ENCODE measurements at regions not wholly inside any gene's neighbourhood (a gene's known extent, or its start where the extent isn't known, plus 50 kb on each side); places are given as distances from the start of the nearest gene placed in this dataset.
"Not testable (repeated sequence)": the region's sequence is repeated elsewhere in the genome, so short reads cannot be mapped to it uniquely, and the experiment has no call there.

- no peak for DNase-seq (ENCODE audit: low read depth)
These were observed 234.5 kb downstream of the TFAP2A start for GRCh38 chr6:10180138-10181074.

DNA sequence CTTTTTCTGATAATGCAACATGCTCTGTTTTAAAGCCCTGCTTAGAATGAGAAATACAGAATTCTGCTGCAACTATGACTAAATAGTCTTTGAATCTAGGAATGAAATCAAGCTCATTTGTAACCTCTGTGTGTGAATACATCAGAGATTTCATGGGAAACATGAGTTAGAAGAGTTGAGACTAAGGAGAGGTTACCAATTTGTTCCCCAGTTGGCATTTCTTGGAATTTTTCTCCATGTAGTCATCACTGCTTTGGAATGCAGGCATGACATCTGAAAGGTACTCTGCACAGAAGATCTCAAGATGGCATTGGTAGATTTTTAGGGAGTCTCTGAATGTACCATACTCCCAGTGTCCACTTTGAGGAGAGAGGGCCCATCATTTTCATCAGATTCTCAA lies 237.2 kb downstream of the TFAP2A start:
- DNase-seq (ENCODE audit: low read depth) = no peak

DNA sequence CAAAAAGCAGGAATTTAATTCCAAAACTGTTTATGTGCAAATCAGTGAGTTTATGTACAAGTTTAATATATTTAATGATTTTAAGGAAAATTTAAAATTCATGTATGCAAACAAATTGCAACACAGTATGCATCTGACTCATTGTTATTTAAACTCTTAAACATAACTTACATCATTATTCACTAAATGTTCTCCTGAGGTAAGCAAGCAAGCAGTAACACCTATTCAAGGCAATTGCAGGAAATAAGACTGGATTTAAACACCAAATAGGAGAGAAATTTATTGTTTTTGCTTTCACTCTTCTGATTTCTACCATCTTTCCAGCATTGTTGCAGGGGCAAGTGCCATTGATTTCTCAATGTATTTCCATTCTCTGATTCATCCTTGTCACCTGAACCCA lies 239.5 kb downstream of the TFAP2A start:
- DNase-seq (ENCODE audit: low read depth) = no peak

DNA sequence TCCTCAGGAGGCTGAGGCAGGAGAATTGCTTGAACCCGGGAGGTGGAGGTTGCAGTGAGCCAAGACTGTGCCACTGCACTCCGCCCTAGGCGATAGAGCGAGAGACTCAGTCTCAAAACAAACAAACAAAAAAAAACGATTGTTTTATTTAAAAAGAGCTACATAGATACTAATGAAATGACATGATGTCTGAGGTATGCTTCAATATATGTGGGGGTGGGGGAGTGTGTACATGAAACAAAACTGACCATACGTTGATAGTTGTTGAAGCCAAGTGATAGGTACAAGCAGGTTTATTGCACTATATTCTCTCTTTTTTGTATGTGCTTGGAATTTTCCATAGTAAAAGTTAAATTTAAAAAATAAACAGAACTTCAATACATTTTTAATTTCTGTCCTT lies 240.1 kb downstream of the TFAP2A start:
- no peak for DNase-seq (ENCODE audit: low read depth)

- no peak for DNase-seq (ENCODE audit: low read depth)
These were observed 240.8 kb downstream of the TFAP2A start for GRCh38 chr6:10174056-10174455.

GRCh38 chr6:10171706-10172105 lies 243.2 kb downstream of the TFAP2A start:
- DNase-seq (ENCODE audit: low read depth) = not testable (repeated sequence)

DNA sequence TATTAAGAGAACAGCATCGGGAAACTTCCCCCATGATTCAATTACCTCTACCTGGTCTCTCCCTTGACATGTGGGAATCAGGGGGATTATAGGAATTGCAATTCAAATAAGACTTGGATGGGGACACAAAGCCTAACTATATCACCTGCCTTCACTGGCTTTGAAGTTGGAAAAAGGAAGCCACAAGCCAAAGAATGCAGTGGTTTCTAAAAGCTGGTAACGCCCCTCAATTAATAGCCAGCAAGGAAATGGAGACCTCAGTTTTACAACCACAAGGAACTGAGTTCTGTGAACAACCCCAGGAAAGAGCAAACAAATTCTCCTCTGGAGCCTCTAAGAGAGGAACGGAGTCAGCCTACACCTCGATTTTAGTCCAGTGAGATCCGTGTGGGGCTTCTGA lies 244.1 kb downstream of the TFAP2A start:
- DNase-seq (ENCODE audit: low read depth) = no peak

DNA sequence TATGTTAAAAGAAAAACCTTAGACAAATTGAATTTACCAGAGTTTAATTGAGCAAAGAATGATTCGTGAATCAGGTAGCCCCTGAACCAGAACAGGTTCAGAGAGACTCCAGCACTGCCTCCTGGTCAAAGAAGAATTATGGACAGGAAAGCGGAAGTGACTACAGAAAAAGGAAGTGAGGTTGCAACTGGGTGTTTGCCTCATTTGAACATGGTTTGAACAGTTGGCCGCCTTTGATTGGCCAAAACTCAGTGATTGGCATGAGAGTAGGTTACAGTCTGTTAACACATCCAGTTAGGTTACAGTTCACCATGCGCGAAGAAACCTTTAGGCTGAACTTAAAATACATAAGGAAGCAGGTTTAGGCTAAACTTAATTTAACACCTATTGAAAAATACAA lies 248.8 kb downstream of the TFAP2A start:
- no peak for DNase-seq (ENCODE audit: low read depth)

- DNase-seq (ENCODE audit: low read depth) = no peak
These were observed 251.5 kb downstream of the TFAP2A start for GRCh38 chr6:10163203-10163962.

DNA sequence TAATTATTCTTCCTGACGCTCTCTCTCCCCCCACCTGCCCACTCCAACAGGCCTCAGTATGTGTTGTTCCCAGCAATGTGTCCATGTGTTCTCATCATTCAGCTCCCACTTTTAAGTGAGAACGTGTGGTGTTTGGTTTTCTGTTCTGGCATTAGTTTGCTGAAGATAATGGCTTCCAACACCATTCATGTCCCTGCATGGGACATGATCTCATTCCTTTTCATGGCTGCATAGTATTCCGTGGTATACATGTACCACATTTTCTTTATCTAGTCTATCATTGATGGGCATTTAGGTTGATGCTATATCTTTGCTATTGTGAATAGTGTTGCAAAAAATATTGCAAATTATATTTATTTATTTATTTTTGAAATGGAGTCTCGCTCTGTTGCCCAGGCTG lies 258.0 kb downstream of the TFAP2A start:
- no peak for DNase-seq (ENCODE audit: low read depth)

DNA sequence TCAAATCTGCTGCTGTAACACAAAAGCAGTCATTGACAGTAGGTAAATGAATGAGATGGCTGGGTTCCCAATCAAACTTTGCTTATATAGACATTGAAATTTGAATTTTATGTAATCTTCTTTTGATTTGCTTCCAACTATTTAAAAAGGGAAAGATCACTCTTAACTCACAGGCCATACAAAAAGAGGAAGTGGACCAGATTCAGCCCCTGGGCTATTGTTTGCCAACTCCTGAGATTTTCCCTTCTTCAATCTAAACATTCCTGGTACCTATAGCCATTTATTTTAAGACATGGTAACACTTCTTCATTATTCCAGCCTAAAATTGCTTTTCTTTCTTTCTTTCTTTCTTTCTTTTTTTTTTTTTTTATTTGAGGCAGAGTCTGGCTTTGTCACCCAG lies 260.6 kb downstream of the TFAP2A start:
- DNase-seq (ENCODE audit: low read depth) = no peak

GRCh38 chr6:10151144-10151915 lies 263.5 kb downstream of the TFAP2A start:
- DNase-seq (ENCODE audit: low read depth) = no peak

DNA sequence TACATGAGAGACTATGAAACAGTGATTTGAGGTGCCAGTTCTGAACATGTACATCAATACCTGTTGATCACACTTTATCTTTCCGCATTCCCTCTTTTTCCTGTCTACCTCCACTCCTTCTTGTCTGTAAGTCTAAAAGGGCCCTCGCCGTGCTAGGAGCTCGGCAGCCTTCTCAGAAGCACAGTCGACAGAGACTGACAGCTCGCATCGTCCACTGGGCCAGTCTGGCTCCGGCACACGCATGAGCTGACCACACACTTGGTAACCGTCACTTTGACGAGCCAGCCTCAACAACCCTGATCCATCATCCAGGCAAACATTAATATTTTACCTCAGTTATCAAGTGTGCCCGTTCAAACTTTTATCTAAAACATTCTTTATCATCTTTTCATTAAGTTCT lies 265.3 kb downstream of the TFAP2A start:
- no peak for DNase-seq (ENCODE audit: low read depth)

DNA sequence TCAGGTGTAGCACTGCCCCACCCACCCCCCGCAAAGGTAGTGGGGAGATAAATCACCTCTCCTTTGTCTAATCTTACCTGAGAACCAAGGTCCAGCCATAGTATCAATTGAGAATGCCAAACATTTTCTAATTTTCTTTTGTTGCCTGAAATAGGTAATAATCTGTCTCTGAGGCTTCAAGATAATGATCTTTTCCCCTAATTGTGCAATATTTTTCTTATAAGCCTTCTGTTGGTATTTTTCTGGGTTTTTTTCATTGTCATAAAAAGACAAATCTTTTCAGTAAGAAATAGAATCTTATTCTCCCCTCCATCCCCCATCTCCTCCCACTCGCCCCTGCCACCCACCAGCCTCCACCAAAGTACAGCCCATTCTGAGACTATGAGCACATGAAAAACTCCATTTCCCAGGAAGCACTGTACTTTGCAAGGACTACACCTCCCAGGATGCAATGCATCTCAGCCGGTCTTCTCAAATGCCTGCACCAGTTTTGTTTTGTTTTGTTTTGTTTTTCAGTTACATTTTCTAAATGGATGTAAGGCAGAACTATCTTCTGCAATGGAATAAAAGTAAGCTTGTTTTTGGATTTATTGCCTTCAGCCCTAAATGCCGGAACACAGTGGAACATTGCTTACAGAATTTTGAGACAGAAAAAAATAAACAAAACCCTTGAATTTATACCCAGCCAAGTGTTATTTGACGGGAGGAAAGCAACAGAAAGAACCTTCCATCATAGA lies 268.0 kb downstream of the TFAP2A start:
- no peak for DNase-seq (ENCODE audit: low read depth)

- DNase-seq (ENCODE audit: low read depth) = no peak
These were observed 270.1 kb downstream of the TFAP2A start for GRCh38 chr6:10144772-10145171.

DNA sequence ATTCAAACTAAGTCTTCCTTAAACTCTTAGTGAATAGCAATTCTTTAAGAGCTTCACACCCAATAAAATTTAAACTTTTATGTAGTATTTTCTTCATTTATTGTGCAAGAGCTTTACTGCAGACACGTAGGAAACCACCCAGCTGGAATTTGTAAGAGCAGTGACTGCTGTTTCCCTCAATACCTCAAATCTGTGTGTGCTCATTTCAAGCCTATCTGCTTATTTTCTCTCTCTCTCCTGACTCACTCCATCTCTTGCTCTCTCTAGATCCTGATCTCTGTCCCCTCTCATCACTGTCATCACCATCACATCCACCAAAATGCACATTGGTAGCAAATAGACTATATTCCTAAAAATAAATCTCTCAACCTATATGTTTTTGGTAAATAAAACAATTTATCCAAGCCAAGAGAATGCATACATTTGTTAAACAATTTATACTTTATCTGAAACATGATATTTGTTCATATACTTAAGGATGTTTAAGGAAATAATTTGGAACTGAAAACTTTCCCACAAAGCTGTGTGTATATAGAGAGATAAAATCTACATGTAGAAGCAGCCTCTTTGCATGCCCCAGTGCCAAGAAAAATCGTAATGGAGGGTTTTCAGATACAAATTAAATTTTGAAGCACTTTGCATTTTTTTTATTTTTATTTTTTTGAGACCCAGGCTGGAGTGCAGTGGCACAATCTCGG lies 273.0 kb downstream of the TFAP2A start:
- no peak for DNase-seq (ENCODE audit: low read depth)

DNA sequence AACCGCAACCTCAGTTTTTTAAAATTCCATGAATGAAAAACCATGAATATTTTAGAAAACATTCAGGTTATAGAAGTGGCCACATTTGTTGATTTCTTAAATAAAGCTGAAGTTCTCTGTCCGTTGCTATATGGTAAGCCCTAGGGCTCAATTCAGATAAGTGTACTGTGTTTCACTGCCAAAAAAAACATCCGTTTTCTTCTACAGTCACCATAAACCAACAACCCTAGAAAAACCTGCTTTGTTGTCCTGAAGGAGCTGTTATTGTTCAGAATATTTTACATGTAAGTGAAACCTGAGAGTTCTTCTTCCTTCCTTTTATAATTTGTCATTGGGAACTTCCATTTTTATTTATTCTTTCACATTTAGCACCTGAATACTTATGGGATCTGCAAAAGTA lies 274.1 kb downstream of the TFAP2A start:
- no peak for DNase-seq (ENCODE audit: low read depth)

DNA sequence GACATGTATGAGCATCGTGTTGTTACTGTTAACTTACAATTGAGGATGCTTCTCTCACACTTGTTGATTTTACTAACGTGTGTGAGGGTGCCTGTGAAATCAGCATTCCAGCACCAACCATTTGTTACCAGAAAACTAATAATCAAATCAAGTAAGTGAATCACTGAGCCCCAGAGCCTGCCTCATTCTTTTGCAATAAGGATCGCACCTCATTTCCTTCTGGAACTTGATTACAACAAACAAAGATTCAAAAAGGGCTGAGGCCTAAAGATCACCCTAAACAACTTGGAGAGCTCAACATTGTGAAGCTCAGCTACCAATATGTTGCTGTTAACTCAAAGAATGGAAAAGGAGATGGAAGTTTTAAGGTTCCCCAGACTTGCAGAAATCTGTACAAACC lies 274.7 kb downstream of the TFAP2A start:
- no peak for DNase-seq (ENCODE audit: low read depth)

GRCh38 chr6:10138917-10139316 lies 276.0 kb downstream of the TFAP2A start:
- no peak for DNase-seq (ENCODE audit: low read depth)

GRCh38 chr6:10136636-10137035 lies 278.2 kb downstream of the TFAP2A start:
- DNase-seq (ENCODE audit: low read depth) = no peak

DNA sequence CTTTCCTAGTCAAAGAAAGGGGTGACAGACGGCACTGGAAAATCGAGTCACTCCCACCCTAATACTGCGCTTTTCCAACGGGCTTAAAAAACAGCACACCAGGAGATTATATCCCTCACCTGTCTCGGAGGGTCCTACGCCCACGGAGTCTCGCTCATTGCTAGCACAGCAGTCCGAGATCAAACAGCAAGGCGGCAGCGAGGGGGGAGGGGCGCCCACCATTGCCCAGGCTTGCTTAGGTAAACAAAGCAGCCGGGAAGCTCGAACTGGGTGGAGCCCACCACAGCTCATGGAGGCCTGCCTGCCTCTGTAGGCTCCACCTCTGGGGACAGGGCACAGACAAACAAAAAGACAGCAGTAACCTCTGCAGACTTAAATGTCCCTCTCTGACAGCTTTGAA lies 280.7 kb downstream of the TFAP2A start:
- not testable (repeated sequence) for DNase-seq (ENCODE audit: low read depth)

Measured in stimulated activated CD8-positive, alpha-beta memory T cell treated with anti-CD3 and anti-CD28 coated beads, Interleukin-4, amount 100 ng/mL, for 24 hours (primary cell).